Kidney capillary endothelial cell (primary cell): ENCODE measurements at regions not wholly inside any gene's neighbourhood (a gene's known extent, or its start where the extent isn't known, plus 50 kb on each side); places are given as distances from the start of the nearest gene placed in this dataset.
"Not testable (repeated sequence)": the region's sequence is repeated elsewhere in the genome, so short reads cannot be mapped to it uniquely, and the experiment has no call there.

ENCODE experiments used
- DNase-seq: peaks from one replicate; pipeline ENCODE4 v3.0.0-alpha.2; 2018; ENCODE audit warnings: low spot score

DNA sequence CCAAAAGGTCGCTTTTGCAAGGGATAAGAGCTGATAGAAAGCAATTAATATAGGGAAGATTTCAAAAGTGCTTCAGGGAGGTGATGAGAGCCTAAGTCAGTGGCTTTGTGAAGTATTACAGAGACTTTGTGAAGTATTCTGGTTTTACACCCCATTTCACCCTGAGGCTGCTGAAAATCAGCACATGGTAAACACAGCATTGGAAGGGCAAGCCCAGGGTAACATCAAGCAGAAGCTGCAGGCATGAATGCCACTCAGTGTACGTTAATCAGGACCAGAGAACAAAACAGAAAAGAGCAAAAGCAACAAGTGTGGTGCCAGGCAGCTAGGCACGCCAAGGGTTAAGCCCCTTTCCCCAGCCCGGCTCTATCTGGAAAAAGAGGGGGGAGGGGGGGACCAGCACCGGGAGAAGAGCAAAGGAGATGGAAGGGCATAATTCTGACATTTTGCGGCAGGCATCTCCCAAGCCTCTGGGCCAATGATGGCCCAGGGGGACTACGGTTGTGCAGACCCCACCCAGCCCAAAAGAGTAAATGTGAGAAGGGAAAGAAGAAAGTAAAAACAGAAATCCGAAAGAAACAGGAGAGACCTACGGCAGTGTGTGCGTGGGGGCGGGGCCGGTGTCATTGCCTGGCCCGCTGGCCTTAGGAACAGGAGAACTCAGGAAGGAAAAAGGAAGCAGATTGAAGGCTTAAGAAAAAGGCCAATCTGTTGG lies 58.9 kb downstream of the DHRS2 start:
- peak; percentile 2 for DNase-seq

DNA sequence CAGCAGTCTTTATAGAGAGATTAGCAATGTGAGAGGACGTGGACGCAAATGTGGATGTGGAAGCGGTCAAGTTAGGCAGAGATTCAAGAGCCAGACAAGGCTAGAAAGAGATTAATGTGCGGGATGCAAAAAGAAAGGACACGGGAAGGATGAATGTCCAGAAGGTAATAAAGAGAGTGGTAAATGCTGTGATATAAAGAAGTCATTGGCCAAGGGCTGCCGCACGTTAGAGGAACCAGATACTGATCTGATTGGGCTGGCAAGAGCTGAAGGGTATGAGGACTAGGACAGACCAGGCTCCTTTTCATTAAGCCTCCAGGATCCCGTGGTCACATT lies 59.5 kb downstream of the DHRS2 start:
- peak; percentile 1 for DNase-seq

DNA sequence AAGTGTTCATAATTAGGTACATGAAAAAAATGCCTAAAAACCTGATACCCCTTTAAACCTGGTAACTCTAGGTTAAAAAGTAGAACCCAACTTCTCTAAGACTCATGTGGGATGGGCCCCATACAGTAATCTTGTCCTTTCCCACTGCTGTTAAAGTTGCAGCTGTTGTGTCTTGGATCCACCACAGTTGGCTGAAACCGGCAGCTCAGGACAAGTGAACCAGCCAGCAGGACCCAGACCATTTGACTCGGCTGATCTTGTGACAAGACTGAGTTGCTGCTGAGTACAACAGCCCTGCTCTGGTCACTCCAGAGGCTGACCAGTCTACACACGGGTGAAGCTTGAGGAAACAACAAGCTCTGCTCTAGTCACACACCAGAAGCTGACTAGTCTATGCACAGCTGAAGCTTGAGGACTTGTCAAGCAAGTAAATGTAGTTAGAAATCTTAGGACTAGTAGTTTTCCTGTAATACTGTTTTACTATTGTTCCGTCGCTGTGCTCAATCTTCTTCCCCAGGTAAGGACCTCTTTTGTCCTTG lies 60.6 kb downstream of the DHRS2 start:
- DNase-seq, result no peak

DNA sequence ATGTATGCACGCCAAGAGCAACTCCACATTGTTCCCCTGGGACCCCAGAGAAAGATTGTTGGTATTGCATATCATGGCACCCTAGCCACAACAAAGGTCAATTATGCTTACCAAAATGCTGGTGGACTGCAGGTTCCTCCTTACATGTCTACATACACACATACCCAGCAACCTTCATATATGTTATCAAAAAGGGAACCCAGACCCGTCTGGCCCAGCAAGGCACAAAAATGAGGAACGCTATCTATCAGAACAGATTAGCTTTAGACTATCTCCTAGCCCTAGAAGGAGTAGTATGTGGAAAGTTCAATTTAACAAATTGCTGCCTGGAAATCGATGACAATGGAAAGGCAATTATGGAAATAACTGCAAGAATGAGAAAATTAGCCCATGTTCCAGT lies 61.5 kb downstream of the DHRS2 start:
- no peak for DNase-seq

DNA sequence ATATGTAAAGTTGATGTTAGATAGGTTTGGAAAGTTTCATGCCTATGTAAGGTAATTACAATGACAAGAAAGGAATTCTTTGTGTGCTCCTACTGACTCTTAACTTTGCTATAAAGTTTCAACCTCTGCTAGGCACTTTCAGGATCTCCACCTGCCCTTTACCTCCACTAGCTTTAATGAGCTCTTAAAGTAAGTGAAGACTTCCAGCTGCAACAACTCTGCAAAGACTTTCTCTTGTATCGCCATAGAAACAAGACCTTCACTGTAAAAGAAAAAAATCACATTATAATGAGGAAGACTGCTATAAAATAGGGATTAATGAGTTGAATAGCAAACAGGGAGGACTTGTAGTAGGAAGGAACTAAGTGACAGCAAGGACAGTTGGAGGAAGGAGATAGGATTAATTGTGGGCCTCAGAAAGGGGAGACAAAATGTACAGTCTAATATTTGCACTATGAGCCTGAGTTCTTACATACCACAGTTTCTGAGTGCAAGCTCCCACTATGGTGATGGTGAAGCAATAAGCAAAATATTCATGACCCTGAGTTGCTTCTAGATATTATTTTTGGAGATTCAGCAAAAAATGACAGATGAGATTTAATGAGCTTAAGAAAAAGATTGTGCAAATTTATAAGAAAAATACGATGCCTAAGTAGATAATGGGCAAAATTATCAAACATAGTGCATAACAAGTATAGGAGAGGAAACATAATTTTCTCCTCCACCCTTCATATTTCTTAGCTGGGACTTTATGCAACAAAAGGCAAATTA lies 66.7 kb downstream of the DHRS2 start:
- DNase-seq, result no peak

DNA sequence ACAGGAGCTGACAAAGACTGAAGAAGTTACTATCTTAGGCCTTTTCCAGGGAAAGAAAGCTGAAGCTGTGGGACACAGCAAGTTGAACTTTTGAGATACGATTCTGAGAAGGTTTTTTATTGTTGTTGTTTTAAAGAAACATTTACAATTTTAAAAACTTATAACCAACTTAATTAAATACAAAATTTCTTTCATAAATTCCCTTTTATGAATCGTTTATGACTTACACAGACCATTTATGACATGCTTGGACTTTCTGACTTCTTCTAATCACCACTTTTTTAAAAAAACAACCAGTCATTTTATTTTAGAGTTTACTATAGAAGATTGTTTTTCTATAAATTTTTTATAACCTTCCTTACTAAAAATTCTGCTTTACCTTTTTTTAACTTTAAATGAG lies 68.7 kb downstream of the DHRS2 start:
- peak; percentile 10 for DNase-seq

DNA sequence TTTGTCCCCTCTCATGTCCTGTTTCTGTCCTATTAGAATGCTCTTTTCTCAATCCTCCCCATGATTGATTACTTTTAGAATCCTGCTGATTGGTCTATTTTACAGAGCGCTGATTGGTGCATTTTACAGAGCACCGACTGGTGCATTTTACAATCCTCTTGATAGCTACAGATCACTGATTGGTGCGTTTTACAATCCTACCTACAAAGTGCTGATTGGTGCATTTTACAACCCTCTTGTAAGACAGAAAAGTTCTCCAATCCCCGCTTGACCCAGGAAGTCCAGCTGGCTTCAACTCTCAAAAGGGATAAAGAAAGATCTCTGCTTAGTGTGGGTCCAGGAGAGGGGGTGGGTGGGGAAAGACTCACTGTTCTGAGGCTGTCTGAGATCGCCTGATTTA lies 71.3 kb downstream of the DHRS2 start:
- DNase-seq, result no peak

DNA sequence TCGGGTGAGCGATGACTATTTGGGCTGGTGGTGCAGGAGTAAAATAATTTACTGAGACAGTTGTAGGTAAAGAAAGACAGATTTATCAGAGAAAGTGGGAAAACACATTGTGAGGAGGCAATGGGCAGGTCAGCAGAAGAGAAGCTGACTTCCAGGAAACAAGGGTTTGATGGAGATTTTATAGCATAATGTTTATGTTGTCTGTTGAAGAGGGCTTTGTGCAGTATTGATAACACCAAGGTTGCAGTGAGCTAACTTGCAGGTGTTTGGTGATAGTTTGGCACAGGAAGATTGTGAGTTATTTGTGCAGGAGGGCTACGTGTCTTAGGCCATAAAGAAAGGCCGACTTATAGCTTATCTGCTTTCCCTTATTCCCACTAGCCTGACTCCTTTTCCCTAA lies 72.2 kb downstream of the DHRS2 start:
- no peak for DNase-seq

DNA sequence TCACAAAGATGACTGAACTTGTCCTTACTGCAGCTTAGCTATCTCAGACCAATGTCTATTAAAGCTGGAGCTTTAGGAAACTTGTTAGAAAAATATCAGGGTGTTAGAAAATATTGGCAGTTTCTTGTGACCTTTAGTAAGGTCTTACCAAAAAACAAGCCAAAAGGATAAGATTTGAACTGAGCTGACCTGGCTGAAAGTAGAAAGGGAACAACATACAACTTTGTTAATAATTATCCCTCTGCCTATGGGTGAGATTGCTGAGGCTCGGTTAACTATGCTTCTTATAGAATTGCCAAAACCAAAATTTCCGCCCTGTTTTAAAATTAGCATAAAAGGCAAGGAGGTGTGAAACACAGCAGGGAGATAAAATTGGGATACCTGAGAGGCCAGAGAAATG lies 73.8 kb downstream of the DHRS2 start:
- DNase-seq, result no peak

DNA sequence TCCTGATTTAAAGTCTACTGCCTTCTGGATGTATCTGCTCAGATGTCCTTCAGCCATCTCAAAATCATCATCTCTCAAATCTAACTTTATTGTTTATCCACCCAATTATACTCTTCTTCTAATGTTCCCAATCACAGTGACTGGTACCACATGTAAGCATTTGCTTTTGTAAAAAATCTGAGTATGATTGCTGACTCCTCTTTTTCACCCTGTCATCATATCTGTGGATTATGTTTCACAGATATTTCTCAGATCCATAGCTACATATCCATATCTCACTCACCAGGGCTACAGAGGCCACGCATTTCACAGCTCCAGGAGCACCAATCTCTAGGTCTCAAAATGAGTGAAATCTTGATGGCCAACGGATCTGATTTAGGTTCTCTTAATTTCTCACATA lies 76.1 kb downstream of the DHRS2 start:
- DNase-seq, result no peak

DNA sequence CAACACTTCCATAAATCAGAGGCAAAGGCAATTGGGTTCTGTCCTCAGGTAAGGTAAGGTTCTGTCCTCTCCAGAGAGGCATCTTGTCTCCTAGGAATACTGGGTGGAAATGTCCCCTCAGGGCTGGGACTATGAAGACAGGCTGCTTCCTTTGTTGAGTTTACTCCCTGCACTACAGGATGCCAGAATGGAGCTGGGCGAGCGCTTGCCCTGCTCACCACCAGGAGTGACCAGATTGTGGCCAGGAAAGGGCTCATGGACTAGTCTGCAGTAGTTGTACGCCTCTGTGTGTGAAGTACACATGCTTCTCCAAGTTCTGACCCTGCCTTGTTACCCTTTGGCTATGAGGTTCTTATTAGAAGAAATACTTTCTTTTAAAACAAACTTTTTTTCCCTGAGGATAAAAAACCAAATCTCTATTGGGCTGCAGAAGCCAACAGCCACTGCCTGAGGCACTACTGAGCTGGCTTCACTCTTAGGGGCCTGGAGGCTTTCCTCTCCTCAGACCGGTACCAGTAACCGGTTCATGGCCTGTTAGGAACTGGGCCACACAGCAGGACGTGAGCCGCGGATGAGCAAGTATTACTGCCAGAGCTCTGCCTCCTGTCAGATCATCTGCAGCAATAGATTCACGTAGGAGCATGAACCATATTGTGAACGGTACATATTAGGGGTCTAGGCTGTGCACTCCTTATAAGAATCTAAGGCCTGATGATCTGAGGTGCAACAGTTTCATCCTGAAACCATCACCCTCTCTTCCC lies 83.2 kb downstream of the DHRS2 start:
- no peak for DNase-seq

DNA sequence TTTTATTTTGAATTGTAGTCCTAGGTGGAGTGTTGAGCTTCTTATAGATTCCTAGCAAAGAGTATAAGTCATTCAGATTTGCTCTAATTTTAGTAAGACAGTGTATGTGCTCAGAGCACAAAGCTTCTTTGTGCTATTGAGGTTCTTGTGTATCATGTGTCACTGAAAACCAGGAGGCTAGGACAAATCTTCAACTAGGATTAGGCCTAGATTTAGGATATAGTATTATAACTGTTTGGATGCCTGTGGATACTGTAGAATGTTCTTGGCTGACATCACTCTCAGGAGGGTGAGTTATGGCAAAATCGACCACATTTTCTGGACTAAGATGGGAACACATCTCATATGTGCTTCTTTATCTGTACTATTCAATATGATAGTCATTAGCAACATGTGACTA lies 86.5 kb downstream of the DHRS2 start:
- DNase-seq, result no peak

DNA sequence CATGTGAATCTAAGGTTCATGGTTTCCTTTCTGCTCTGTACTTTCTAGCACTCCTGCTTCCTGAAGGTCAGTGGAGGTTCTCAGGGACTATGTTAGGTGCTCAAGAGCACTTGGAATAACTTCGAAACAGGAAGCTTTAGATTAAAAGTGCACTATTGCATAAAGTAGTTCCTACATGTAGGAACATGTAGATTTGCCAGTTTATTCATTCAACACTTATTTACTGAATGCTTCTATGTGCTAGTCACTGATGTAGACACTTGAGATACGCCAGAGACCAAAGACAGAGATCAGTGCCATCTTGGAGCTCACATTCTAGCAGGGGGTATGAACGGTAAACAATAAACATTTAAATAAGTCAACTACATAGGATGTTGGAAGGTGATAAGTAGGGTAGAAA lies 87.7 kb downstream of the DHRS2 start:
- DNase-seq, result no peak

DNA sequence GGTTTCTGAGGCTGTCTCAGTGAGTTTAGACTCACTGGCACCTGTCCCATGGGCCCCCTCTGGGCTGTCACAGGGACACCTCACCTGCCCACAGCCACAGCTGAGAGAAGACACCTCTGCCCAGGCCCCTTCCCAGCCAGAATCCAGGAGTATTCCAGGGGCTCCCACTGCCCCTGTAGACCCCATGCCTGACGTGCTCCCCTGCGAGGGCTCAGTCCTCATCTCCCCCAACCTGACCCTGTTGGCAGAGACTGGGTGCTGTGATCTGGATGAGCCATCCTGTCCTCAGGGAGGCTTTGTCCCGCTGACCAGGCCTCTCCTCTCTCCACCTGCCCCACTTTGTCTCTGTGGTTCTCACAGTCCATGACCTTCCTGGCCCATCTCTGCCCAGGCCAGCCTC lies 89.4 kb downstream of the DHRS2 start:
- DNase-seq, result no peak

DNA sequence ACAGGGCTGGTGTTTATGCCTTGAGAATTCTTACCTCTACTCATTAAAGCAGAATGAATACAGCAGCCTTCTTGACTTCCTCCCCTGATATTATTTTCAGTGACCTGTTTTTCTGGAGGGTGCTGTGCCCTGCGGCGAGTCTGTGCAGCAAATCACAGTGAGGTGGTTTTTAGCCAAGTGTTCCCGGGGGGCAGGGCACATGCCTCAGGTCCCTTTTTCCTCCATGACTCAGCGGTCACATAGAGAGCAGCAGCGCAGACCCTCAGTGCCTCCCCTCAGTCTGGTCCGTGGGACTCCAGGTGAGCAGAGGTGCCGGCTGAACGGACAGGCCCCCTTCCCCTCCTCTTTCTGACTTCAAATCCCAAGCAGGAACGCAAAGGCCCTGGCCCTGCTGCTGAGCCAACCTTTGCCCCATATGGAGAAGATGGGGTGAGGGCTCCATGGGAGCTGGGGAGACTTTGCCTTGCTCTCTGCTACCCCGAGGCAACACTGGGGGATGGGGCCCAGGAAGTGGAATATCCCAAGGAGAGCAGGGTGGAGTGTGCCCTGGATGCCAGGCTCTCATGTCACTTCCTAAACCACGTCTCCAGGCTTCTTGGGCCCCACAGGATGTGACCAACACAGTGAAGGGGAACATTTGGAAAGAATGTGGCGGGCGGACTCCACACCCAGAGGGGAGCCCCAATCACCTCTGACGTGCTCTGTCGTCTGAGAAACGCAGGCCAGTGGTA lies 90.0 kb downstream of the DHRS2 start:
- peak; percentile 10 for DNase-seq

DNA sequence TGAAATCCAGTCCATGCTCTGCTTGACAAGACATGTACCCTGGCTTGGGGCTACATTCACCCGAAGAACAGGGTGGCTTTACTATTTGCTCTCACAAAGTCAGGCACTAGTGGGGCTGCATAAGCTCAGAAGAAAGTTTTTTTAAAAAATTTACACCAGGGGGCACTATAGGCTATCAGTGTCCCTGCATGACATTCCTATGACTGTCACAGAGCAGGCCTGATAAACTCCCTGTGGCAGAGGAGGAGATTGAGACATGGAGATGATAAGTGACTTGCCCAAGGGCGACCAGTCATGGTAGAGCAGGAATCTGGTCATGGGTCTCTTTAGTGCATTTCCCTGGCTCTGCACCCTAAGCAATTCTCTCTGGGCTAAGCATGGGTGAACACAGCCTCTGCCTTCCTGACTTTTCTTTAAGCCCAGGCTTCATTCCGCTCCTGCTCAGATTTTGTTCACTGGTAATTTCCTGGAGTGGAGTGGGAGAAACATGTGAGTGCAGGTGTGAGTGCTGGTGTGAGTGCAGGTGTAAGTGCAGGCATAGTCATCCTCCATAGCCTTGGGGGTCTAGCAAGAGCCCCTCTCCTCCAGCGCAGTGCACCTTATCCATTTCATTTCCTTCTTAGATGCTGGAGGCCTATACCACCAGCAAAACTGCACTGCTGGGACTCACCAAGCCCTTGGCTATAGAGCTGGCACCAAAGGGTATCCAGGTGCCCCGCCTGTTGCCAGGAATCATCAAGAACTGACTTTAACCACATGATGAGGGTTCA lies 91.6 kb downstream of the DHRS2 start:
- DNase-seq, result peak; percentile 34

DNA sequence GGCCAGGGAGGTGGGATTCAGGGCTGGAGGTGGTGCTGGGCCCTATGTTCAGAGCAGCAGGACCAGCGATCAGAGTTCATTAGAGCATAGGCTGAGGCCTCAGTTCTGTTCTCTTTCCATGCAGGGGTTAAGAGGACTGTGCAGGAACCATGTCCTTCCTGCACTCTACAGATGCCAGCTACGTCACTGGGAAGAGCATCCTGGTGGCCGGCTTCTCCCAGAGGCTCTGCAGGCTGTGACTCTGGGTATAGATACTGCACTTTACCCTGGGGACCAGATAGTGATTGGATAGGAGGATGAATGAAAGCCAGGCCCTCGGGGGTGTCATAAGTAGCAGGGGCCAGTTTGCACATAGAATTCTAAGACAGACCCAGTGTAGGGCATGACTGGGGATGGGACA lies 92.6 kb downstream of the DHRS2 start:
- no peak for DNase-seq

DNA sequence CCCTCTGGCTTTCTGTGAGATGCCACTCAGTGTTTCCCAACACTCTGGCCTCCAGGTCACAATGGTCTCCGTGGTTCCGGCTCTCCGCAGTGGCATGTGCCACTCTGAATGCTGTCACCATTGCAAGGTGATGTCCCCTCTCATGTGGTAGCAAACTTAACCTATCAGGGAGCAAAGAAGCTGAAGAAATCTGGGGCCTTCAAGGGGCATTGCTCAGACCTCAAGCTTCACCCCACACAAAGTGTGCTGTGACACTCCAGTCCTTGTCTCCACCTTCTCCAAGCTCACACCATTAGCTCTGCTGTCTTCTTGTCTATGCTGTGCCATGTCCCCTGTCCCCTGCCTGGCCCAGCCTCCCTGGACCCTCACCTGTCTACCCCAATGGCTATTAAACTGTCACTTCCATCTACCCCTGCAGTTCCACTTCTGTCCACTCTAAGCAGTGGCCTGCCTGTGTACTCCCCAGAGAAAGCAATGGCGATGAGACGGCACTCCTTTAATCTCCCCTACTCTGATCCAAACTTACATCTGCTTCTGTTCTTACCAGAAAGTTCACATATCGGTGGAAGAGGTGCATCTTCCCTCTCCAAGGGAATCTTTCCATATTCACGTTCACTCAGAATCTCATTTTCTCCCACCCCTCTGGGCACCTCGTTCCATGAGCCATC lies 93.7 kb downstream of the DHRS2 start:
- no peak for DNase-seq

DNA sequence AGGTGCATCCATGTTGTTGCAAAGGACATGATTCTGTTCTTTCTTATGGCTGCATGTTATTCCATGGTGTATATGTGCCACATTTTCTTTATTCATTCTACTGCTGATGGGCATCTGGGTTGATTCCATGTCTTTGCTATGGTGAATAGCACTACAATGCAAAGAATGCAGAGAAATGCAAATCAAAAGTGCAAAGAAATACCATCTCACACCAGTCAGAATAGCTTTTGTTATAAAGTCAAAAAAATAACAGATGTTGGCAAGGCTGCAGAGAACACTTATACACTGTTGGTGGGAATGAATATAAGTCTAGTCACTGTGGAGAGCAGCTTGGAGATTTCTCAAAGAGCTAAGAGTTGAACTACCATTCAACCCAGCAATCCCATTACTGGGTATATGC lies 99.2 kb downstream of the DHRS2 start:
- no peak for DNase-seq

DNA sequence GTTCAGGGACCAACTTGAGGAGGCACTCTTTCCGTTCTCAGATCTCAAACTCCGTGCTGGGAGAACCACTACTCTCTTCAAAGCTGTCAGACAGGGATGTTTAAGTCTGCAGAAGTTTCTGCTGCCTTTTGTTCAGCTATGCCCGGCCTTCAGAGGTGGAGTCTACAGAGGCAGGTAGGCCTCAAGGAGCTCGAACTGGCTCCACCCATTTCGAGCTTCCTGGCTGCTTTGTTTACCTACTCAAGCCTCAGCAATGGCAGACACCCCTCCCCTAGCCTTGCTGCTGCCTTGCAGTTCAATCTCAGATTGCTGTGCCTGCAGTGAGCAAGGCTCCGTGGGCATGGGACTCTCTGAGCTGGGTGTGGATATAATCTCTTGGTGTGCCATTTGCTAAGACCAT lies 108.2 kb downstream of the DHRS2 start:
- not testable (repeated sequence) for DNase-seq

DNA sequence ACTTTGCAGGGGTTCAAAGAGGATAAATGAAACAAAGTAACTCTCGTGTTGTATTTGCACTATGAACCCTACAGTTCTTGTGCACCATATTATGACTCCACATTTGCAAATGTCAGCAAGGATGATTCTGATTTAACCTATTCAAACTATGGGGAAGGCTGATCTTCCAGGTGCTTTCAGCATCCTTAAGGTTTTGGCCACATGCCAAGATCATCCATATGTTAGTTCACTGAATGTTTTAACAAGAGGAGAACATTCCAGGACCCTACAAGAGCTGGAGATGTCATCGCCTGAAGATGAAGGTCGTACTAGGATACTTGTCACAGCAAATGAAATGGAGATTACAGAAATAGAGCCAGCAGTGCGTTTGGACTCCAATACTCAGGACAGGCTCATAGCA lies 114.2 kb downstream of the DHRS2 start:
- DNase-seq, result no peak
